SJCRH30 (cell line): ENCODE measurements at regions not wholly inside any gene's neighbourhood (a gene's known extent, or its start where the extent isn't known, plus 50 kb on each side); places are given as distances from the start of the nearest gene placed in this dataset.

ENCODE experiments used
- DNase-seq, 2 experiments: peaks; one replicate each; pipeline ENCODE4 v3.0.0-alpha.2; 2015 to 2020
- H3K27ac ChIP-seq: fragments of 250-450 bp; sonication (Bioruptor Pico); 2 replicates; pipeline ENCODE4 v1.5.1; 2020; ENCODE audit warnings: mild to moderate bottlenecking, moderate library complexity
- H3K27me3 ChIP-seq: fragments of 250-450 bp; sonication (Bioruptor Pico); 2 replicates; pipeline ENCODE4 v1.5.1; 2020; ENCODE audit warnings: mild to moderate bottlenecking, moderate library complexity
- H3K36me3 ChIP-seq: fragments of 250-450 bp; sonication (Bioruptor Pico); 2 replicates; pipeline ENCODE4 v1.5.1; 2020; ENCODE audit warnings: mild to moderate bottlenecking, moderate library complexity
- H3K4me1 ChIP-seq: fragments of 250-450 bp; sonication (Bioruptor Pico); 2 replicates; pipeline ENCODE4 v1.5.1; 2020; ENCODE audit warnings: mild to moderate bottlenecking, moderate library complexity
- H3K4me3 ChIP-seq: fragments of 250-450 bp; sonication (Bioruptor Pico); 2 replicates; pipeline ENCODE4 v1.5.1; 2020; ENCODE audit warnings: mild to moderate bottlenecking, moderate library complexity
- H3K9me3 ChIP-seq: fragments of 250-450 bp; sonication (Bioruptor Pico); replicated peaks from 2 replicates; pipeline ENCODE4 v1.5.1; 2020; ENCODE audit warnings: mild to moderate bottlenecking, moderate library complexity

DNA sequence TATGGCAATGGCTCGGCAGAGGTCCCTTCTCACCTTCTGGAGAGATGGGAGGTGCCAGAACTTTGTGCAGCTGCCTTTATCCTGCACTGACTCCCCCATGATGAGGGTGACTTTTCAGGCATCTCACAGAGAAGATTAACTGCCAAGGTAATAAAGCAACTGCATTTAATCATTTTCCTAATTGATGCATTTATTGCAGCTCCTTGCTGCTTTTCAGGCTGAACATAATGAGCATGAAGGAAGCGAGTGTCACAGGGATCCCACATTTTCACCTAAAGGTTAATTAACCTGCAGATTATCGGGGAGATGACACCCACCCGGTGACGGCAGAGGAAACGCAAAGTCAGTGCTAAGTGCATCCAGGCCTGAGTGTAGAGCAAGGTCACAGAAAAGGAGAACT lies 154.3 kb downstream of the ICE1 start:
- Histone ChIP-seq H3K9me3 (no peaks in the 10 kb centered on the region), H3K27me3 (no peaks in the 10 kb centered on the region), H3K4me1 (no peaks in the 10 kb centered on the region), H3K27ac (no peak overlapping the region), H3K36me3 (no peaks in the 10 kb centered on the region), H3K4me3 (no peak overlapping the region)
- DNase-seq, result no peak

DNA sequence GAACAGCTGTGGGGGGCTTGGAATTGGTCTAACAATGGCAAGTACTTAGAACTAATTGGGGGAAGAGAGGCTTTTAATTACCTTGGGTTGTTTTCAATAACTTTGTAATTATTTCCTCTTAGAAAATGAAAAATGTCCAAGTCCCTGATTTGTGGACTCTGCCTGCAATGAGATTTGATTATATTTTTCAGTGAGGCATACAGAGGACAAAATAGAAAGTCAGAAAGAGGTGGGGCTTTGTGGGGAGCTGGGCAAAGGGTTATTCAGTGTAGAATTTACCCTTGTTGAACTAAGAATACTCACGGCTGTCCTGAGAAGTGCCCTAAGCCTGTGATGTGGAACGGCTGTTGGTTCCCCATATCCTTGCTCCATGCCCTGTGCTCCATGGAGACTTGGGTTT lies 153.0 kb downstream of the ICE1 start:
- no peak overlapping the region for H3K4me3 ChIP-seq
- no peaks in the 10 kb centered on the region for H3K27me3 ChIP-seq
- DNase-seq, result no peak
- H3K9me3 ChIP-seq, result no peaks in the 10 kb centered on the region
- no peak overlapping the region for H3K27ac ChIP-seq
- H3K36me3 ChIP-seq, result no peaks in the 10 kb centered on the region
- no peaks in the 10 kb centered on the region for H3K4me1 ChIP-seq

DNA sequence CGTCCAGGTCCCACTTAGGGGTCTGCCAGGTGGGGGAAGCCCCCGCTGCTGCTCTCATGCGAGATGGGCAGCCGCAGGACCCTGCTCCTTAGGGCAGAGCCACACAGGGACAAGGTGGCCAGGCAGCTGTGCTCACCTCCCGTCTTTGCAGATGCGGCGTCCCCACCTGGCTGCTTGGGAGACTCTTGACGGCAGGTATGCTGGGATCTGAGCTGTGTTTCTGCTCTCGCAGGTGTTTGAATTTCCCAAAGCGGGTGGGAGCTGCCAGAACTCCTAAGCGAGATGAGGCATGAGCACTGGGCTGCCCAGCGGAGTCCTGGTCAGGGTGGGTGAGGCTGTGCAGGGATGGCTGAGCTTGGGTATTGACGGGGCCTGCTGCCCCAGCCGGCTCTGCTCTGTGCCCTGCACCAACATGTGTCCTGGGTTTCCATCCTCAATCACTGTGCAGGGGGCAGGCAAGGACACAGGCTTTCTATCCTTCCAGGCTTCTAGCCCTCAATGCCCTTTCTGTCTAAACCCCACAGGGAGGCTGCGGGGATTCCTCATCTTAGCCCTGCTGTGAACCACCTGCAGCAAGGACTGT lies 151.4 kb downstream of the ICE1 start:
- H3K4me1 ChIP-seq, result no peaks in the 10 kb centered on the region
- H3K27me3 ChIP-seq, result no peaks in the 10 kb centered on the region
- H3K9me3 ChIP-seq, result no peaks in the 10 kb centered on the region
- H3K4me3 ChIP-seq, result no peak overlapping the region
- no peaks in the 10 kb centered on the region for H3K36me3 ChIP-seq
- no peak overlapping the region for H3K27ac ChIP-seq
- no peak for DNase-seq

- Histone ChIP-seq H3K36me3 (no peaks in the 10 kb centered on the region), H3K4me1 (no peaks in the 10 kb centered on the region), H3K9me3 (no peaks in the 10 kb centered on the region), H3K4me3 (no peak overlapping the region), H3K27ac (no peak overlapping the region), H3K27me3 (no peaks in the 10 kb centered on the region)
- DNase-seq, result no peak
These were observed 150.7 kb downstream of the ICE1 start for GRCh38 chr5:5572976-5573797.

DNA sequence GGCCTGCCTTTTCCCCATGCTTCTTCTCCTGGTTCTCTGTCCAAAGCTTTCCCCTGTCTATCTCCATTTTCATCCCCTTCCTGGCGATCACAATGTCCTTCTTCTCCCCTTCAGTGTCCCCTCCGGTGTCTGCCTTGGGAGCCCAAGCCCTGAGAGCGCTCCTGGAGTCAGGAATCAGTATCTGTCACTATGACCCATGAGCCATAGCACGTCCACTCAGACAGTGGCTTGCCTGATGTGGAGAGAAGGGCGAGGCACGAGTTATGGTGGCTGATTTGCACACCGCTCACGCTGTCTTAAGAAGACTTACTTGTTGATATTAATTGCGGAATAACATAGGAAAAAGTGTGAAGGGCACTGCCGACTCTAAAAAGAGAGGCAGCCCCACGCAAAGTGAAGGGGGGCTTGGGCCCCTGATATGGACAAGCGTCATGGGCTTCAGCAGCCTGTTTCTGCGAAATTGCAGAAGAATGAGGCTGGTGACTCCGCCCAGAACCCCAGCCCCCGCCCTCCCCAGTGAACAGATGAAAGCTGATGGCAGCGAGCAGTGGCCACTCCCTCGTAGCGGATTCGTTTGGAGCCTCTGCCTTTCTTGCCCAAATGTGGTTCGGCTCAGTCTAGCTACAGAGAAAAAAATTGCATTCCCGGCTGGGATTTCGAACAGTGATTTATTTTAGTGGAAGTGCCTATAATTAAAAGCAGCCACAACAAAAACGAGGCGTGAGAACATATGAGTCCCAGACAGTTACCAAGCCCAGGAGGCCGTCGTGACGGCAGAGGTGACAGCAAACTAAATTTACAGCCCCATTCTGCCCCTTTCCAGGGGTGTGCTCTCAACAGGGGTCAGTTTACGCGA lies 149.8 kb downstream of the ICE1 start:
- Histone ChIP-seq H3K4me3 (no peak overlapping the region), H3K27me3 (no peaks in the 10 kb centered on the region), H3K4me1 (no peaks in the 10 kb centered on the region), H3K9me3 (no peaks in the 10 kb centered on the region), H3K36me3 (no peaks in the 10 kb centered on the region), H3K27ac (no peak overlapping the region)
- DNase-seq, result no peak

- Histone ChIP-seq H3K9me3 (no peaks in the 10 kb centered on the region), H3K4me1 (no peaks in the 10 kb centered on the region), H3K27me3 (no peaks in the 10 kb centered on the region), H3K27ac (no peak overlapping the region), H3K36me3 (no peaks in the 10 kb centered on the region), H3K4me3 (no peak overlapping the region)
- DNase-seq, result no peak
These were observed 148.2 kb downstream of the ICE1 start for GRCh38 chr5:5570646-5571045.

- Histone ChIP-seq H3K27me3 (no peaks in the 10 kb centered on the region), H3K9me3 (no peaks in the 10 kb centered on the region), H3K4me1 (no peaks in the 10 kb centered on the region), H3K27ac (no peak overlapping the region), H3K4me3 (no peak overlapping the region), H3K36me3 (no peaks in the 10 kb centered on the region)
- no peak for DNase-seq
These were observed 142.4 kb downstream of the ICE1 start for GRCh38 chr5:5564898-5565297.

- no peak for DNase-seq
- Histone ChIP-seq H3K27ac (no peak overlapping the region), H3K4me1 (no peaks in the 10 kb centered on the region), H3K4me3 (no peak overlapping the region), H3K9me3 (no peaks in the 10 kb centered on the region), H3K27me3 (no peaks in the 10 kb centered on the region), H3K36me3 (no peaks in the 10 kb centered on the region)
These were observed 137.5 kb downstream of the ICE1 start for GRCh38 chr5:5560016-5560415.

DNA sequence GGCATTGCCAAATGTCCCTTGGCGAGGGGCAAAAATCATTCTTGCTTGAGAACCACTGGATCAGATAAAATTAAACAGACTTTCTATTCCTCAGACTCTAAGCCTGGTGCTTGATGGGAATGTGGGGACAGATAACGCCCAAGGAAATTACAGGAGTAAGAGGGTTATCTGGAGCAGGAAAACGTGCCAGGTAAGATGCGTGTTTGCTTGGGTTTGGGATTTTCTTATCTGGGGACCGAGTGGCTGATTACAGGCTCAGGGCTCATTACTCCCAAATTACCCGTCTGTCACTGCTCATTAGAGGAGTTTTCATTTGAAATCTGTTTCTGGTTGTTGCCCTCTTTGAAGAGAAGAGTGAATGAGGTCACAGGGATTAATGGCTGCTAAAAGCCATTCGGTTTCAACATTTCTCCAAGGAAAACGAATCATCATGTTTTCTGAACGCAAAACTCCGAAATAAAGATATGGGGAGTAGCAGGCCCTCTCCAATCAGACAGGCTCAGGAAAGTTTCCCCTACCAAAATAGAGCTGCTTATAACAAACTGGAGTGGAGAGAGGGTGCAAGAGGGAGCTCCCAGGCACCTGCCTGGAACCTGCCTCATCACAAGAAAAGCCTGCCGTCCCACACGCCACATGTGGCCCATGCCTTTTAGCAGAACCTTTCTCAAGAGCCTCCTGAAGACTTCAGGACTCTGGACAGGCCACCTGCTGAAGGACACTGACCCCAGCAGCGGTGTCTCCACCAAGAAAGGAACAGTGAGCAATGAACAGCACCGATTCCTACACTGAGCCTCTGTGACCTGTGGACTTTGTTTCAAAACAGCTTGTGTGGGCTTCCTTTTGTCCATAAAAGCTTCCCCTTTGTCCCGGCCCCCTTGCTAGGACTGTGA lies 136.4 kb downstream of the ICE1 start:
- Histone ChIP-seq H3K4me1 (no peaks in the 10 kb centered on the region), H3K27ac (no peak overlapping the region), H3K27me3 (no peaks in the 10 kb centered on the region), H3K36me3 (no peaks in the 10 kb centered on the region), H3K4me3 (no peak overlapping the region), H3K9me3 (no peaks in the 10 kb centered on the region)
- DNase-seq, result no peak

GRCh38 chr5:5558102-5558501 lies 135.6 kb downstream of the ICE1 start:
- Histone ChIP-seq H3K27me3 (no peaks in the 10 kb centered on the region), H3K27ac (no peak overlapping the region), H3K4me3 (no peak overlapping the region), H3K9me3 (no peaks in the 10 kb centered on the region), H3K36me3 (no peaks in the 10 kb centered on the region), H3K4me1 (no peaks in the 10 kb centered on the region)
- DNase-seq, result no peak

GRCh38 chr5:5551499-5551898 lies 129.0 kb downstream of the ICE1 start:
- Histone ChIP-seq H3K9me3 (no peaks in the 10 kb centered on the region), H3K27ac (no peak overlapping the region), H3K36me3 (no peaks in the 10 kb centered on the region), H3K27me3 (no peaks in the 10 kb centered on the region), H3K4me3 (no peak overlapping the region), H3K4me1 (no peaks in the 10 kb centered on the region)
- DNase-seq, result no peak

DNA sequence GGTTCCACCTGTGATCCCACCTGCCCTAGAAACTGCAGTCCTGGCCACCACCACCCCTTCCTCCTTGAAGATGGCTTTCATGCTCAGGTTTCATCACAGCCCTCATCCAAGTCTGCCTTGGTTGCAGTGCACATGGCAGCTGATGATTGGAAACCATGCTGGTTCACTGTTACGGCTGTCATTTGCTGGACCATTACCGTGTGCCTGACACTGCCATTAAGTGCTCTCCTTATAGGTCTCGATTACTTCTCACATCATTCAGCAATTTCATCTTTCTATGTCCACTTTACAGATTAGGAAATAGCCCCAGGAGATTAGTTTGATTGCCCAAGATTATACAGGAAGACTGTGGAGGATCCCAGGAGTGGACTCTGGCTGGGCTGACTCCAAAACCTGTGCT lies 123.9 kb downstream of the ICE1 start:
- H3K9me3 ChIP-seq, result no peaks in the 10 kb centered on the region
- no peak overlapping the region for H3K27ac ChIP-seq

DNA sequence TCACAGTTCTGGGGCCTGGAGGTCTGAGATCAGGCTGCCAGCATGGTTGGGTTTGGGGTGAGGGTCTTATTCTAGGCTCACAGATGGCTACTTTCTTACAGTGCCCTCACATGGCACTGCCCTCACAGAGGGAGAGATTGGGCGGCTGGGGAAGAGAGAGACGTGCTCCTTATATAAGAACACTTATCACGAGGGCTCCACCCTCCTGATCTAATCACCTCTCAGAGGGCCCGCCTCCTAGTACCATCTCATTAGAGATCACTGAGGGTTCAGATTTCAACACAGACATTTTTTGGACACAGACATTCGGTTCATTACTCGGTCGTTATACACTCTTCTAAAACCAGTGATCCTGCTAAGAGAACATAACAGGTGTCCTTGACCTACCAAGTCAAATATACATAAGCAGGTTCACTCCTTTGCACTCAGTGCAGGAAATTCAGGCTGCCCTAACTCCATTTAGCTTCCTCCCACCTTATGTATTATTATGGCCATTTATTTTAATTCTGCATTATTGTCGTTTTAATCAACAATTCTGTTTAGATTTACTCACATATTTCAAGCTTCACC lies 121.7 kb downstream of the ICE1 start:
- Histone ChIP-seq H3K27me3 (no peaks in the 10 kb centered on the region), H3K36me3 (no peaks in the 10 kb centered on the region), H3K4me1 (no peaks in the 10 kb centered on the region), H3K4me3 (no peak overlapping the region), H3K27ac (no peak overlapping the region), H3K9me3 (no peaks in the 10 kb centered on the region)
- DNase-seq, result no peak

More for the DNA sequence above, 123.9 kb downstream of the ICE1 start:
- Histone ChIP-seq H3K36me3 (no peaks in the 10 kb centered on the region), H3K4me3 (no peak overlapping the region), H3K27me3 (no peaks in the 10 kb centered on the region), H3K4me1 (no peaks in the 10 kb centered on the region)
- DNase-seq, result no peak

DNA sequence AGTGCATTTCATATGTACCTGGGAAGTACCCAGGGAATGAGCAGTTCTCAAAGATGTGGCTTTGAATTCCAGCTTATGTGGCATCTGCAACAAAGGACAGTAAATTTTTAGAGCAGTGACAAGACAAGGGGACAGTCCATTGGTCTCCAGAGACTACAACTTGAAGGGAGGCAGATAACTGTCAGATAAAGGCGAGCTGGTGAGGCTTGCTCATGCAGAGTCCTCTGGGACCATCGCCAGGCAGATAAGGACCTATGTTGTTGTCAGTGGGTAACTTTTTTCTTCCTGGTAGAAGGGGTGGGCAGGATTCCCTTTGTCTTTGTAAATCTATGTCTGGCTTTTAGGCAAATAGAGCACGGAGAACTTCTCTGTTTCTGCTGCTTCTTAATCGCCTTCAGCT lies 120.2 kb downstream of the ICE1 start:
- Histone ChIP-seq H3K27me3 (no peaks in the 10 kb centered on the region), H3K4me3 (no peak overlapping the region), H3K9me3 (no peaks in the 10 kb centered on the region), H3K36me3 (no peaks in the 10 kb centered on the region), H3K27ac (no peak overlapping the region), H3K4me1 (no peaks in the 10 kb centered on the region)
- no peak for DNase-seq
